NOMO-1 treated with dmso at 0.1 percent for 144 hours (cell line): ENCODE measurements at regions not wholly inside any gene's neighbourhood (a gene's known extent, or its start where the extent isn't known, plus 50 kb on each side); places are given as distances from the start of the nearest gene placed in this dataset.

Experiments used
- DNase-seq: peaks from one replicate; lab custom pipeline; 2025; ENCODE audit not compliant: unreplicated experiment; lab: John Stamatoyannopoulos, UW

- no peak for DNase-seq
These were observed 225.3 kb upstream of the LNX1 start for GRCh38 chr4:53816561-53816960.

- DNase-seq = no peak
These were observed 224.0 kb upstream of the LNX1 start for GRCh38 chr4:53815281-53815680.

GRCh38 chr4:53813998-53814397 lies 222.7 kb upstream of the LNX1 start:
- no peak for DNase-seq

- DNase-seq = no peak
These were observed 219.4 kb upstream of the LNX1 start for GRCh38 chr4:53810643-53811042.

GRCh38 chr4:53809816-53810215 lies 218.5 kb upstream of the LNX1 start:
- no peak for DNase-seq

- DNase-seq = no peak
These were observed 214.0 kb upstream of the LNX1 start for GRCh38 chr4:53805291-53805690.

- no peak for DNase-seq
These were observed 213.4 kb upstream of the LNX1 start for GRCh38 chr4:53804719-53805118.

- DNase-seq = no peak
These were observed 211.2 kb upstream of the LNX1 start for GRCh38 chr4:53802500-53802899.

GRCh38 chr4:53801373-53801772 lies 210.1 kb upstream of the LNX1 start:
- no peak for DNase-seq

GRCh38 chr4:53800741-53801140 lies 209.5 kb upstream of the LNX1 start:
- DNase-seq = no peak

- DNase-seq = no peak
These were observed 201.8 kb upstream of the LNX1 start for GRCh38 chr4:53793096-53793495.

- no peak for DNase-seq
These were observed 199.0 kb upstream of the LNX1 start for GRCh38 chr4:53790286-53790685.

GRCh38 chr4:53788621-53789020 lies 197.3 kb upstream of the LNX1 start:
- DNase-seq = no peak

- no peak for DNase-seq
These were observed 196.7 kb upstream of the LNX1 start for GRCh38 chr4:53788011-53788410.

- DNase-seq = no peak
These were observed 195.3 kb upstream of the LNX1 start for GRCh38 chr4:53786632-53787031.

GRCh38 chr4:53785996-53786395 lies 194.7 kb upstream of the LNX1 start:
- DNase-seq = no peak

- no peak for DNase-seq
These were observed 192.8 kb upstream of the LNX1 start for GRCh38 chr4:53784112-53784511.

GRCh38 chr4:53783208-53783859 lies 192.0 kb upstream of the LNX1 start:
- no peak for DNase-seq

- peak; percentile 29 for DNase-seq
These were observed 191.2 kb upstream of the LNX1 start for GRCh38 chr4:53782458-53782845.

GRCh38 chr4:53781629-53782457 lies 190.6 kb upstream of the LNX1 start:
- DNase-seq = no peak

GRCh38 chr4:53780736-53781400 lies 189.6 kb upstream of the LNX1 start:
- no peak for DNase-seq

GRCh38 chr4:53779025-53779424 lies 187.7 kb upstream of the LNX1 start:
- no peak for DNase-seq
